ENCODE measurements at regions not wholly inside any gene's neighbourhood (a gene's known extent, or its start where the extent isn't known, plus 50 kb on each side); places are given as distances from the start of the nearest gene placed in this dataset.
"Not testable (repeated sequence)": the region's sequence is repeated elsewhere in the genome, so short reads cannot be mapped to it uniquely, and the experiment has no call there.

DNA sequence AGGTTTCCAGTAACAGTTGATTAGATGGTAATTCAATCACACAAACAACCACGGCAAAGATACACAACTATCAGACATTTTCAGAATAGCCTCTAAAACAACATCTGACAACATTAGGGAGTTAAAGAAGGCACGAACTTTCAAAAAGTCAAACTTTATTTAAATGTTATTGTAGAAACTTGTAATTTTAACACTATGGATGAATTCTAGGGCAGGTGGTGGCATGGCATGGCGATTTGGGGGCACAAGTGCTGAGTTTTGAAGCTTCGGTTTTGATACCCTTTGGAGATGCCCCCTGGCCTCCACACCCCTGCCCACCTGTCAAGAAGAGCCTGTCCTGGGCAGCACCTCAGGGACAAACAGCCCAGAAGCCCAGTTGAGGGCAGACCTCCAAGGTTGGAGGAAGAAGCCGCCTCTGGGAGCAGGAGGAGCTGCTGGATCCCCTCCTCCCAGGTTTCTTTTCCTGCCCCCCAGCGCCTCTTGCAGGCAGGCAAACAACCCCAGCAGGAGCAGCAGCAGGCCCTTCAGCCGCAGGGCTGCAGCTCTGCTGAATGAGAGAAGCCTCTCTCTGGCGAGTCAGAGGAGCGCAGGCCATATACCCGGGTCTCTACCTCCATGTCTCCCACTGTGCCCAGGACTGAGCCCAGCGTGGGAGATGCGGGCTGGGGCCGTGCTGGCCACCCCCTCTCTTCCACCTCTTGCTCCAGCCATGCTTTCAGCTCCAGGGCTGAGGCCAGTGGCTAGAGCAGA, 102.1 kb upstream of the IGLL5 start:
- no peak for DNase-seq

DNA sequence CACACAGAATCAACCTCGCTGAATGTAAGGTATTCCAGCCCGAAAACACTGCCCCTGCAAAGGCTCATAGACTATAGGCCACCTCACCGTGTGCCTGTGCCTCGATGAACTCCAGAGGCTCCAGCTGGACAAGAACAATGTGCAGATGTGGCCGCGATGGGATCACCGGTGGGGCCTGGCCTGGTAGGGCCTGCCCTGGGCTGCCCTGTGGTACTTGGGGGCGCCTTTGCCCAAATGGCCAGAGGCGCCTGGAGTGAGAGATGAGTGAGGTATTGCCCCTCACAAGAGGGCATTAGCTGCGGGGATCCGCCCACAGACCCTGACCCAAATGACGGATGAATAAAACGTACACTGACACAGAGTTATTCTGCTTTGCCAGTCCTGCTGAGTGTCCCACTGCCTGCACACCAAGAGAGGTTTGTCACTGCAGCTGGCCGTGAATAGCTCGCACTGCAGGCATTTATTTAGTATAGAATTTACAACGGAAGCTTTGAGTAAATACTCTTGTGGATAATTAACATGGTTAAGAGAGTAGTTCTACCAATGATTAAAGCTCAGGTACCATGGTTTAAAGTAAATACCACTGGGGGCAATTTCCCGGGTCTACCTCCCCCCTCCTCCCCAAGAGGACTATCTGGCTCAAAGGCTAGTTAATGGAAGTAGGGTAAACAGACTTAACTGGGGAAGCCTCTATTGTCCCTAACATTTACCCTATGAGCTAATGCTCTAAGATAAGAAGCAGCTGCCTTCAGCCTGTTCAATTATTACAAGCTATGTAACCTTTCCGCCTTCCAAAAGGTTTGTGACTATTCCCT, 101.1 kb upstream of the IGLL5 start:
- no peak for DNase-seq

DNA sequence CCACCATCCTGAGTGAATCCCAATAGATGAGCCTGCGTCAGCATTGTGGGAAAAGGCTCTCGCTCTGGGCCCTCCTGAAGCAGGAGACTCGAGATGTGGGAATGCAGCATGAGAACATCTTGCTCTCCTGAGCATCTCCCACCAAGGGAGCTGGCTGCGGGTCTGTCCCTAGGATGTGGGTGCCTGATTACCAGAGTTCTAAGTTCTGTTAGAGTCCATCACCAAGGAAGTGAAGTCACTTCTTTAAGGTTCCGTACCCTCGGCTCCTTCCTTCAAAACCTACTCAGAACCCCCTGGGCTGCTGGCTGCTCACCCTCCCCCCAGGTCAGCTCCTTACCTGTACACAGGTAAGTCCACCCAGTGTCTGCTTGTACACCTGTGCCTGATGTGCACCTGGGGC, 100.5 kb upstream of the IGLL5 start:
- DNase-seq = no peak

DNA sequence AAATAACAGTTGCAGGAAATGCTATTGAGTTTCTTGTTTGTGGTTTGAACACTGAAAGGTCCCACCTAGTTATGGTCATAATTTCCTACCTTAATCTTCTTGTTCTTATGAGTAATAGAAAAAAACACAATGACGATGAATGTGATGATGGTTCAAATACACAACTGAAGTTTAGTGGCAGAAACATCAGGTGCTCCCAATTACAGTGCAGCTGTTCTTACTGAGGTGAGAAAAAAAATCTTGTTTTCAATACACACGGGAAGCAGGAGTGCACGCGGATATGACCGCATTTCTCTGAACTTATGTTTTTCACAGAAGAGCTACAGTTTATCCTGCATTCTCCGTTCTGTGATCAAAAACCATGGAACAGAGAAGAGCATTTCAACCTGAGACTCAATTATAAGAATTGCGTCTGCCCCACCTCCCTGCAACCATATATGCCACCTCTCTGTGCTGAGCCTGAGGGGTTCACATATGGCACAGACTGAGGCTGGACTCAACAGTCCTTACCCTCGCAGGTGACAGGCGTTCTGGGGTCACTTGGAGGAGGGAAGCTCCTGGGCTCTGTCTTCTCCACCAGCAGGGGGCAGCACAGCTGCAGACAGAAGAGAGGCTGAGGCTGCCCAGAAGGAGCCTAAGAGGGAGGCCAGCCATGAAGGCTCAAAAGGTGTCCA, 99.7 kb upstream of the IGLL5 start:
- no peak for DNase-seq

DNA sequence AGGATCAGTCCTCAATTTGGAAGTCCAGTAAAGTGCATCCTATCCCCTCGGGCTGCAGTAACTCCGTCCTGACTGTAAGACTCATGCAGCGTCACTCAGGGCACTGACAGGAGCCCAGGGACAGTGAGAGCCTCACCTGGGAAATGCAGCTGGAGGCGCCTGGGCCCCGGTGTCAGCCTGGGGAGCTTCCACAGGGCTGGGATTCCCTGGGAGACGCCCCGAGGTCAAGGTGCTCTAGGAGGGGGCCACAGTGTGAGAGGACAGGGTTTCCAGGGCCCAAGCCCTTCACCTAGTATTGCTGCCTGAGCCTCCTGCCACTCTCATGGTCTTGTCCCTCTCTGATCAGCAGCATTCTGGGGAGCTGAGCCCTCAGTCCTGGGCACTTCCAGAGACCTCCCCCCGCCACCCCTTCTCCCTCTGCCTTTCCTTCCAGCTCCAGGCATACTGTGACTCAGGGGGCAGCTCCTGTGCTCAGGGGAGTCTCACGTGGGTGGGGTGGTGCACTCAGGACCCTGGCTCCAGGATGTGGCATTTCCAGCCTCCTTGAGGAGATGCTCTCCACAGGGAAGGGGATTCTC, 99.1 kb upstream of the IGLL5 start:
- no peak for DNase-seq

DNA sequence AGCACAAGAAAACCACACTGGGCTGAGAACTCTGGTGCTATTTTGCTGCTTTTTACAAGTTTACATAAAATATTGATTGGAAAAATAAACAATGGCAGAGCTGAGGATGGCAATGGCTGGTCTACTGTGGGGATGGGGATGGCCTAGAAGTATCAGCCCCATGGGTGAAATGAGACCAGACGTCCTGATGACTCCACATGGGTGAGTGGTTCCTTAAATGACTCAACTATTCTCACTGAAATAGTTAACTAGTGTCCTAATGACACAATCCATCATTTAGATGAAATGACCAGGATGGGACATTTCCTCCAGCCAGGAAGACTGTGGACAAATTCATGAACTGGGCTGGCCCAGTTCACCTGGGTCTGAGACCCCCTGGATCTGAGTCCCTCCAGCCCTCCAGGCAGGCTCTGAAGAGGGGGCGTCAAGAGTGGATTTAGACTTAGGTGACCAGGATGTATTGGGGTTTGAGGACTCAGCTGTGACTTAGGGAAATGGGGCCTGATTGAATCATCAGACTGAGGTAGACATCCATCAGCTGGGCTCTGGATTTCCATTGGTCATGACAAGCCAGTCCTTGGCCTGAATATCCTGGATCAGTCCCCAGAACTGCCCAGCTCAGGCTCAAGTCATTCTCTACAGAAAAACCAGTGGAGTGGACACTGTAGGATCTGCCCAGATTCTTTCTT, 98.2 kb upstream of the IGLL5 start:
- no peak for DNase-seq

DNA sequence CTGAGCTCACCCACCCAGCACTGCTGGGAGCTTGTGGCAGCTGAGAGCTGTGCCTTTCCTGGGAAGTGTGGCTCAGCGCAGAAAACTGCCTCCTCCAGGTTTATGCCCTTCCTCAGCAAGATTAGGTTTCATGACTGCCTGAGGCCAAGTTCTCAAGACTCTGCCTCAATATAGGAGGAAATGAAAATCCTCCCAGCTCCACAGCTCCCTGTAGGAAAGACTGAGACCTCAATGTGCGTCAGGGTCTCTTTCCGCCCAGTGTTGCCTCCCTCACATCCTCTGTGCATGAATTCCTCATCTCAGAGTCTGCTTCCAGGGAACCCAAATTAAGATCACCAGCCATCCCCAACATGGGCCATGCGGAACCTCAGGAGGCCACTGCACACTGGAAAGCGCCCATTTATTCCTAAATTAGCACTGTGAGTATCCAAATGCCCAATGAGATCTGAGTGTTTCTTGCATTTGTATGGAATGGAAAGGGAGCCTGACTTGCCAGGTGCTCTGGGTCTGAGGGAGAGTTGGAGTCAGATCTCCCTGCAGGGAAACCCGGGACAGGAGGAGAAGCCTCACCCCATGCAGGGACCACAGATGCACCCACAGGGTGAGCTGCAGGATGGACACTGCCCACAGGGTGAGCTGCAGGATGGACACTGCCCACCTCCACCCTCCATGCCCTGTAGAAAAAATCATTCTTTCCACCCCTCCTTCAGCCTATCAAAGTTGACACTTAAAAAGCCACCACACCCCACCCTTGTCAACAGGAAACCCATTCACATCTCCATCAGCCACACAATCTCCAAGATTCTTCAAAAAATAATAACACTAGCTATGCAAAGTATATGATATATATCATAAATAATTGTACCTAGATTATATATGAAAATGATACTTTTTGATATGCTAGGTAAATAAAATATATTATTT, 97.4 kb upstream of the IGLL5 start:
- no peak for DNase-seq

DNA sequence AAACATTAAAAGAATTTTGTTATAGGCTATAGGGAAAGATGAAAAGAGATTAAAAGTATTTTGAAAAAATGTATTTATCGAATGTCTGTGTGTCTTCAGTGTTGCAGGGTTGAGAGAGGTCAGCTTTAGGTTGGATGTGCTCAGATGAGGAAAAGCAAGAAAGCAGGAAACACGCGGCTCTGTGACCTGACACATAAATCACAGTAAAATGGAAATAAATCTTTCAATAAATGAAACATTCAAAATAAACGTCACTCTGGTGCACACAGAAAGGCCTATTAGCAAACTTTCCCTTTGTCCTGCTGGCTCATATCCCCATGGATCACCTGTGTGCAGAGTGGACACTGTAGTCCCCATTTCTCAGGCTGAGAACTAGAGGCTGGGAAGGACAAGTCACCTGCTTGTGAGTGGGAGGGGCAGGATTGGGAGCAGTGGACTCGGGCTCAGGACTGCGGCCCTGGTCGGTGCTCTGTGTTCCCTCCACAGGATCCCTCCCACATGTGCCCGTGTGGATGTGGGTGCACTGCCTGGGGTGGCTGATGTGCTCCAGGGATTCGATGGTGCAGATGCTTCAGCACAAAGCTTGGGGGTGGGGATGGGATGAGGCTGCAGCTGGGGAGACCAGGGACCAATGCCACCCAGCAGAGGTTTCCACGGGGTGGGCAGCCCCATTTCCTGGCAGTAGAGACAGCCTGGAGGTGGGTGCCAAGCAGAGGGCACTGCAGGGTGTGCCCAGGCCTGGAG, 96.0 kb upstream of the IGLL5 start:
- DNase-seq = no peak

DNA sequence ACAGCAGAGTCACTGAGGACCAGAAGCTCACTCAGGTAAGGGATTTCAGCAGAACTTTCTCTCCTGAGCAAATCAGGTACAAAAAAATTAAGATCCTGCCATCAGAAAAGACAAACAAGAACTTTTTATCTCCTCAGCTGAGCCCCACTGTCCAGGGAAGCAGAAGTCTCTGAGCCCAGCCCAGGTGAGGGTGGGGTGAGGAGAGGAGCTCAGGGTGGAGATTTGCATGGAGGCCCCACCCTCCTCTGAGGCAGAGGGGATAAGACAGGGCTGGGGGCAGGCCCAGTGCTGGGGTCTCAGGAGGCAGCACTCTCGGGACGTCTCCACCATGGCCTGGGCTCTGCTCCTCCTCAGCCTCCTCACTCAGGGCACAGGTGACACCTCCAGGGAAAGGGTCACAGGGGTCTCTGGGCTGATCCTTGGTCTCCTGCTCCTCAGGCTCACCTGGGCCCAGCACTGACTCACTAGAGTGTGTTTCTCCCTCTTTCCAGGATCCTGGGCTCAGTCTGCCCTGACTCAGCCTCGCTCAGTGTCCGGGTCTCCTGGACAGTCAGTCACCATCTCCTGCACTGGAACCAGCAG, 95.3 kb upstream of the IGLL5 start:
- not testable (repeated sequence) for DNase-seq

DNA sequence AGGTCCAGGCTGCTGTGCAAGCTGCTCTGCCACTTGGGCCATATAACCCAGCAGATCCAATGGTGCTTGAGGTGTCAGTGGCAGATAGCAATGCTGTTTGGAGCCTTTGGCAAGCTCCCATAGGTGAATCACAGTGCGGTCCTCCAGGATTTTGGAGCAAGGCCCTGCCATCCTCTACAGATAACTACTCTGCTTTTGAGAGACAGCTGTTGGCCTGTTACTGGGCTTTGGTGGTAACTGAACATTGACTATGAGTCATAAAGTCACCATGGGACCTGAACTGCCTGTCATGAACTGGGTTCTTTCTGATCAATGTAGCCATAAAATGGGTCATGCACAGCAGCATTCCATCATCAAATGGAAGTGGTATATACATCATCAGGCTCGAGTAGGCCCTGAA, 92.0 kb upstream of the IGLL5 start:
- not testable (repeated sequence) for DNase-seq

DNA sequence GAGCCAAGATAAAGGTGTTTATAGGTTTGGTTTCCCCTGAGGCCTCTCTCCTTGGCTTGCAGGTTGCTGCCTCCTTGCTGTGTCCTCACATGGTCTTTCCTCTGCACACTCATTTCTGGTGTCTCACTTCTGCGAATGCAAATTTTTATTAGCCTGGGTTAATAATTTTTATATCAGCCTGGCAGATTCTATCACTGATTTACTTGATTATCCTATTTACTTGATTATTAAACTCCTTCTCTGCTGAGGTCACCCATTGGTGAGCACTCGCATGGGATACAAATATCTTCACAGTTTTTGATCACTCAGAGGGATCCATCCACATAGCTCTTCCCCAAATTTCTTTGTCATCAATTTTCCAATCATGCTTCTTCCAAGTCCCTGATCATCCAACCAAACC, 90.9 kb upstream of the IGLL5 start:
- no peak for DNase-seq

DNA sequence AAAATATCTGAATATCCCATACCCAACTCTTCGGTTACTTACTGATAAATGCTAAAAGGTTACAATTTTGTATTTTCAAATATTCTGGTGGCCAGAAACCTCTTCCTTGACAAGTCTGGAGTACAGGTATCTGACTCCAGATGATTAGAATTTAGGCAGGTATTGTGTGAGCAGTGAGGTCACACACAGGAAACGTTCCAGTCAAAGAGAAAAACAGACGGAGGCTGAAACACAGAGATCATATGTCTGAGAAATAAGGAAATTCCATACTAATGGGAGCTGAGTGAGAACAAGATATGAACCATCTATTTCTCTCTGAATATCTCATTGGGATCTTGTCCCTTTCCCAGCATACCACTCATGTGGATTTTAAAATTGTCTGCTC, 89.4 kb upstream of the IGLL5 start:
- no peak for DNase-seq

DNA sequence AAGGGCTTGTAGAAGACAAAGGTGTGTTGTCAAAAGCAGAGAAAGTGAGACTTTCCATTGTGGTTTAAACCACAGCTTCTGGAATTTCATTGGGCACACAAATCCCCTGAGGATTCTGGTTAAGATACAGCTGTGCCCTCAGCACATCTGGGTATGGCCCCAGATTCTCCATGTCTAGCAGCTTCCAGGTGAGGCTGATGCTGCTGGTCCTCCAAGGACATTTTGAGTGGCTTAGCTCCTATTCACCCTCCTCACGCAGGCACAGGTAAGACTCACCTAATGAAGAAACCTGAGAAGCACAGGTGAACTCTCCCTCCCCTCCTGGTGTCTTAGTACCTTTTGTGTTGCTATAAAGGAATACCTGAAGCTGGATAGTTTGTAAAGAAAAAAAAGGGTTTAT, 88.9 kb upstream of the IGLL5 start:
- DNase-seq = no peak

DNA sequence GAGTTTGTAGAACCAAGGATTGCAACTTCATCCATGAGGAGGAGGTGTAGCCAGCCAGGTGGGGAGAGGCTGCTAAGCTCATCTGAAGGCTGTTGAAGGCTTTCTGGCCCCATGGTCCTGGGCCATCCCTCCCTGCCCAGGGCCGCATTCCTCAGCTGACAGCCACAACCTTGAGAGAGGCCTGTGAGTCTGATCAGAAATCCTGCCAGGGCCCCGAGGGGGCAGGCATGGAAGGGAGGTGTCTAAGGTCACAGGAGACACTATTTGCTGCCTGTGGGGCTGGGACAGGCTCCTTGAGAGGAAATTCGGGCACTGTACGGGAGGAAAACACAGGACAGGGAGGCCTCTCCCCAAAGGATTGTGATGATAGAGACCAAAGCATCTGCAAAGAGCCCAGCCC, 88.1 kb upstream of the IGLL5 start:
- DNase-seq = no peak

DNA sequence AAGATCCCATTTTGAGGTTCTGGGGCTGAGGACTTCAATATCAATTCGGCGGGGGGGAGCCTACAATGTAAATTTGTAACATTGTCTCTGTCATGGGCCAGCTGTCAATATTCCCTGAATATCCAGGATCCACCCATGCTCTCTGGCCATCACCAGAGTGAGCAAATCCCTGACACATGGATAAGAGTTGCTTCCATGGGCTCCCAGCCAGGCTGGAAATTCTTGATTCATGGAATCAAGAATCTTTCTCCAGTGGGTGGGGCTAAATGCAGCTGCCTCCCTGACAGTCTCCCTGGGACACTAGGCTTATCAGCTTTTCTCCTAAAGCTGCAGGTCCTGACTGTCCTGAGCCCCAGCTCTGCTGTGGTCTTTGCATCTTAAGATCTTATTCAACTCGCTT, 86.9 kb upstream of the IGLL5 start:
- no peak for DNase-seq

DNA sequence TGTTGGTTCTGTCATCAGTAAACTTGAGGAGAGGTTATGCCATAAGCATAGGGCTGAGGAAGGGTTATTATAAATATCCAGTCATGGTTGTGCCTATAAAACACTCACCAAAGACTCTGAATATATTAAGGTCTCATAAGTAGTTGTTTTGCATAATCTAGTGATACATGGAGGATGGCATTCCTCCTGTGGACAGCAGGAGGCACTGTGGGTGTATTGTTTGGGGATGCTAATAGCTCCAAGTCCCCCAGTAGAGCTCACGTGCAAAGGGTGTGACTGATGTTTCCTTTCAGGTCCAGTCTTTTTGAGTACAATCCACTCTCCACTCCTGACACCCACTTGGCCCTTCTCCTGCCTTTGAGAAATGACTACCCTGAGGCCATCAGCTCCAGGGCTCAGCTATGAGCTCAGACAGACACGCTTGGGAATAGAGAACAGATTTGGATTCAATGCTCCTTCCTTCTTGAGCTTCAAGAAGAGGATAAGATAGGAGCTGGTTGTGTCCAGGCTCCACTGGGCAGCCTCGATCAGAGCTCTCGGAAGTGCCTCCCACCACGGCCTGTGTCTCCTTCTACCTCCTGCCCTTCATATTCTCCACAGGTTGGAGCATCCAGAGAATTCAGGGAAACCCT, 85.2 kb upstream of the IGLL5 start:
- DNase-seq = no peak

DNA sequence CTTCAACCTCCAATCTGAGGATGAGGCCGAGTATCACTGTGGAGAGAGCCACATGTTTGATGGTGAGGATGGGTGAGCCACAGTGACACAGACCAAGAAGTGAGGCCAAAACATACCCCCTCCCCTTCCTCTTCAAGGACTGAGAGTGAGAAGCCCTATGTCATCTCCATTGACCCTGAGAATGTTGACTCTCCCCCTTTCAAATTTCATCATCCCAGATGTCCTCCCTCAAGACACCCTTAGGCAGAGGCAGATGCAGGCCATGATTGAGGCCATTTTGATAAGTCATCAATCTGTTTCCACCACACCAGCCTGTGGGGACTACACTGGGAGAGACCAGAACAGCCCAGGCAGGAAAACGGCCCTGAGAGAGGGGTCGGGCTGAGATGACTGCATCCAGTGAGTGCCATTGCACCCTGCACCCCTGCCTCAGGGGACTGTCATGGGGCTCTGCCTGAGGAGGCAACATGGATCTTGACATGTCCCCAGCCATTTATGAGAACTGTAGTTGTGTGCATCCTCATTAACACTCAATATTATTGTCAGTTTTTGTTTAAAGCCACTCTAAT, 84.2 kb upstream of the IGLL5 start:
- no peak for DNase-seq

DNA sequence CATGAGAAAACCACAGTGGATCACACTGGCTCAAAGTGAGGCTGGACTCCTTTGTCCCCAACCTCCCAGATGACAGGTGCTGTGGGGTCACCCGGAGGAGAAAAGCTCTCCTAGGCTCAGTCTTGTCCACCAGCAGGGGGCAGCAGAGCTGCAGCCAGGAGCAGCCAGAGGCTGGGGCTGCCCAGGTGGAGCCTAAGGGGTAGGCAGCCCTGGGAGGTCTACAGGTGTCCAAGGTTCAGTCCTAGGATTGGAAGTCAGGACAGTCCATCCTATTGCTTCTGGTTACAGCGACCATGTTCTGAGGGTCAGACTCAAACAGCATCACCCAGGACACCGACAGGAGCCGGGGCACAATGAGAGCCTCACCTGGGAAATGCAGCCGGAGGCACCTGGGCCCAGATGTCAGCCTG, 77.6 kb upstream of the IGLL5 start:
- no peak for DNase-seq

DNA sequence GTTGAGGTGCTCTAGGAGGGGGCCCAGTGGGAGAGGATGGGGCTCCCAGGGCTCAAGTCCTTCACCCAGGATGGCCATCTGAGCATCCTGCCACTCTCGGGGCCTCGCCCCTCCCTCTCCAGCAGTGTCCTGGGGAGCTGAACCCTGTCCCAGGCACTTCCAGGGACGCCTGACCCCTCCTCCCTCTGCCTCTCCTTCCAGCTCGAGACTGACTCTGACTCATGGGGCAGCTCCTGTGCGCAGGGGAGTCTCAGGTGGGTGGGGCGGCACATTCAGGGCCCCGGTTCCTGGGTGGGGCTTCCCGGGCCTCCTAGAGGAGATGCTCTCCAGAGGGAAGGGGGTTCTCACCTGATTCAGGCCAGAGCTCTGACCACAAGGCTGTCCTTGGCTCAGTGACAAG, 77.1 kb upstream of the IGLL5 start:
- no peak for DNase-seq

Data from SW 1271 (cell line).